Endothelial cell (in vitro differentiated cells): ENCODE measurements at regions not wholly inside any gene's neighbourhood (a gene's known extent, or its start where the extent isn't known, plus 50 kb on each side); places are given as distances from the start of the nearest gene placed in this dataset.

Source experiments
- DNase-seq: peaks from one replicate; pipeline ENCODE4 v3.0.0; 2021; ENCODE audit warnings: low spot score
- H3K27ac Mint-ChIP-seq: one replicate; pipeline ENCODE4 v1.8.0; 2021; ENCODE audit warnings: mixed read lengths, inconsistent platforms; ENCODE audit not compliant: unreplicated experiment
- H3K27me3 Mint-ChIP-seq: one replicate; pipeline ENCODE4 v1.8.0; 2021; ENCODE audit warnings: mild to moderate bottlenecking, moderate library complexity, mixed read lengths, inconsistent platforms; ENCODE audit not compliant: unreplicated experiment
- H3K36me3 Mint-ChIP-seq: one replicate; pipeline ENCODE4 v1.8.0; 2021; ENCODE audit warnings: mild to moderate bottlenecking, low read depth, mixed read lengths, inconsistent platforms; ENCODE audit not compliant: unreplicated experiment
- H3K4me1 Mint-ChIP-seq: one replicate; pipeline ENCODE4 v1.8.0; 2021; ENCODE audit warnings: mild to moderate bottlenecking, mixed read lengths, inconsistent platforms; ENCODE audit not compliant: unreplicated experiment
- H3K4me3 Mint-ChIP-seq: one replicate; pipeline ENCODE4 v1.8.0; 2021; ENCODE audit warnings: mild to moderate bottlenecking, mixed read lengths, inconsistent platforms; ENCODE audit not compliant: unreplicated experiment
- H3K9me3 Mint-ChIP-seq: one replicate; pipeline ENCODE4 v1.8.0; 2021; ENCODE audit warnings: mixed read lengths, inconsistent platforms; ENCODE audit not compliant: unreplicated experiment
- TF ChIP-seq, protein P1 (sequence below): fragments of 200-600 bp; sonication (generic); IDR thresholded peaks from one replicate; pipeline ENCODE4 v1.5.0; 2021; ENCODE audit warnings: antibody characterized with exemption; ENCODE audit not compliant: unreplicated experiment

DNA sequence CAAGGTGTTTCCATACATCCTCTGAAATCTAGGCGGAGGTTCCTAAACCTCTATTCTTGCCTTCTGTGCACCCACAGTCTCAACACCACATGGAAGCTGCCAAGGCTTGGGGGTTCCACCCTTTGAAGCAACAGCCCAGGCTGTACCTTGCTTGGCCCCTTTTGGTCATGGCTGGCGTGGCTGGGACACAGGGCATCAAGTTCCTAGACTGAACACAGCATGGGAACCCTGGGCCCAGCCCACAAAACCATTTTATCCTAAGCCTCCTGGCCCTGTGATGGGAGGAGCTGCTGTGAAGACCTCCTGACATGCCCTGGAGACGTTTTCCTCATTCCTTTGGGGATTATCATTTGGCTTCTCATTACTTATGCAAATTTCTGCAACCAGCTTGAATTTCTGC is 739.0 kb upstream of the NECTIN3 start:
- H3K4me1 Mint-ChIP-seq: no peaks in the 10 kb centered on the region
- no peak overlapping the region for H3K27ac Mint-ChIP-seq
- DNase-seq: no peak
- no peaks in the 10 kb centered on the region for H3K27me3 Mint-ChIP-seq
- TF ChIP-seq, protein P1, sequence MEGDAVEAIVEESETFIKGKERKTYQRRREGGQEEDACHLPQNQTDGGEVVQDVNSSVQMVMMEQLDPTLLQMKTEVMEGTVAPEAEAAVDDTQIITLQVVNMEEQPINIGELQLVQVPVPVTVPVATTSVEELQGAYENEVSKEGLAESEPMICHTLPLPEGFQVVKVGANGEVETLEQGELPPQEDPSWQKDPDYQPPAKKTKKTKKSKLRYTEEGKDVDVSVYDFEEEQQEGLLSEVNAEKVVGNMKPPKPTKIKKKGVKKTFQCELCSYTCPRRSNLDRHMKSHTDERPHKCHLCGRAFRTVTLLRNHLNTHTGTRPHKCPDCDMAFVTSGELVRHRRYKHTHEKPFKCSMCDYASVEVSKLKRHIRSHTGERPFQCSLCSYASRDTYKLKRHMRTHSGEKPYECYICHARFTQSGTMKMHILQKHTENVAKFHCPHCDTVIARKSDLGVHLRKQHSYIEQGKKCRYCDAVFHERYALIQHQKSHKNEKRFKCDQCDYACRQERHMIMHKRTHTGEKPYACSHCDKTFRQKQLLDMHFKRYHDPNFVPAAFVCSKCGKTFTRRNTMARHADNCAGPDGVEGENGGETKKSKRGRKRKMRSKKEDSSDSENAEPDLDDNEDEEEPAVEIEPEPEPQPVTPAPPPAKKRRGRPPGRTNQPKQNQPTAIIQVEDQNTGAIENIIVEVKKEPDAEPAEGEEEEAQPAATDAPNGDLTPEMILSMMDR: no peak
- H3K36me3 Mint-ChIP-seq: no peaks in the 10 kb centered on the region
- no peaks in the 10 kb centered on the region for H3K9me3 Mint-ChIP-seq
- no peak overlapping the region for H3K4me3 Mint-ChIP-seq

DNA sequence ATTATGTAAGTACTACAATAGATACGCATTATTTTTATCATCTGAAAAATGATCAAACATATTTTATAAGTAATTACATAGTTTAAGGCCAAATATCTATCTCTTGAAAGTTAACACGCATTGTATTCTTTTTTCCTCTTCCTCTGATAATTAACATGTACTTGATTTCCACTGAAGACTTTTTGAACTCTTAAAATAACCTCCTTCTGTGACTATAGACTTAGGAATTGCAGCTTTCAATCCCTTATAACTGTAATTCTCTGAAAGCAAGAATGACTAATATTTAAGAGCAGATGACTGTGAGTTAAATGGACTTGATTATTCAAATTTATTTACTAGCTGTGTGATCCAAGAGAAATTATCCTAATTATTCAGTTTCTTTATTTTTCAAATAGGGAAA is 730.6 kb upstream of the NECTIN3 start:
- no peak overlapping the region for H3K4me3 Mint-ChIP-seq
- H3K27me3 Mint-ChIP-seq: no peaks in the 10 kb centered on the region
- no peak overlapping the region for H3K27ac Mint-ChIP-seq
- TF ChIP-seq, protein P1: no peak
- no peaks in the 10 kb centered on the region for H3K4me1 Mint-ChIP-seq
- H3K36me3 Mint-ChIP-seq: no peaks in the 10 kb centered on the region
- no peak for DNase-seq
- H3K9me3 Mint-ChIP-seq: no peaks in the 10 kb centered on the region

DNA sequence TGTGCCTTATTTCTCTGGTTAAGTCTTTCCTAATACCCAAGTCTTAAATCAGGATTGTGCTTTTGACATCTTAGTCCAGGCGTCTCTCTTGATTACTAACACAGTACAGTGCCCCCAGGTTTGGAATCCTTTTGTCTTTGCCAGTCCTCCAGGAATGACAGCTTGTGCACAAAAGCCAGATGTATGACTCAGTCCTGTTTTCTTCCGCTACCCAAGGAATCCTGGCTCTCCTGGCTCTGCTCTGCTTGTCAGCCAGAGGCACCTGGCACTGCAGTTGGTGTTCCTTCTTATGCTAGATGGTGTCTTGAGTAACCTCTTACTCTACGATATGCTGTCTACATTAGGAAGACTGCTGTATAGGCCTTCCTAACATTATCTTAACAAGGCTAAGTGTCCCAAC is 728.2 kb upstream of the NECTIN3 start:
- Mint-ChIP-seq H3K4me1 (no peaks in the 10 kb centered on the region), H3K27ac (no peak overlapping the region), H3K36me3 (no peaks in the 10 kb centered on the region), H3K27me3 (no peaks in the 10 kb centered on the region), H3K4me3 (no peak overlapping the region), H3K9me3 (no peaks in the 10 kb centered on the region)
- DNase-seq: no peak
- TF ChIP-seq, protein P1: no peak

DNA sequence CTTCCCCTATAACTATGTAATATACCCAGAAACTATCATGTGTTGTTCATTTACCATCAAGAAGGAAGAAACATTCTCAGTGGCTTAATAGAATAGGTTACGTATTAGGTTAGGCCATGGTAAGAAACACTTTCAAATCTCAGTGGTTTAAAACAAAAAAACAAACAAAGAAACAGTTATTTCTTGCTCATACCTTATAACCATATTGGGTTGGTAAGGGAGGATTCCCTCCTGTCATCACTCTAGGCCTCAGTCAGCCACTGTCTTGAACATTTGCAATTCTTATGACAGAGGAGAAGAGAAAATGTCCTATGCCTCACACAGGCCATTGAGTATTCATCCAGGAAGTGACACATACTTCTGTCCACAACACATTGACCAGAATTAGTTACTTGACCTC is 727.7 kb upstream of the NECTIN3 start:
- Mint-ChIP-seq H3K36me3 (no peaks in the 10 kb centered on the region), H3K4me1 (no peaks in the 10 kb centered on the region), H3K9me3 (no peaks in the 10 kb centered on the region), H3K27ac (no peak overlapping the region), H3K27me3 (no peaks in the 10 kb centered on the region), H3K4me3 (no peak overlapping the region)
- DNase-seq: no peak
- TF ChIP-seq, protein P1: no peak

DNA sequence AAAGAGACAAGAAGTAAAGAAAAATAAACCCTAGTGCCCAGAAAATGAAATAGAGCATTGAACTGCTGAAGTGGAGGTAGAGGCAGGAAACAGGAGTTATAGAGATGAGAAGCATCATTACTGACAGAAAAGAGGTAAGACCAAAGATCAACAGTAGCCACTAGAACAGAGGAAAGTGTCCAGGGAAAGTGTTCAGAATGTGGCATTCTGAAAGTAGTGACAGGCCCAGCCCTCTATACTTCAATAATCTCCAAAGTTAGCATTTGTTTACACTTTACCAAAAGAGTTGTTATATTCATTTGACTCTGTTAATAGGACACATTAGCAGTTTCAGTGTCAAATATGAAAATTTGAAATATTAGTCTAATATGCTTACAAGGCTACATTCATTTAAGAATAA is 727.1 kb upstream of the NECTIN3 start:
- no peaks in the 10 kb centered on the region for H3K9me3 Mint-ChIP-seq

More for the DNA sequence above, 727.1 kb upstream of the NECTIN3 start:
- H3K27ac Mint-ChIP-seq: no peak overlapping the region
- no peaks in the 10 kb centered on the region for H3K4me1 Mint-ChIP-seq
- TF ChIP-seq, protein P1: no peak
- no peaks in the 10 kb centered on the region for H3K36me3 Mint-ChIP-seq
- H3K27me3 Mint-ChIP-seq: no peaks in the 10 kb centered on the region
- H3K4me3 Mint-ChIP-seq: no peak overlapping the region
- DNase-seq: no peak
